RPMI8226 (cell line): ENCODE measurements at regions not wholly inside any gene's neighbourhood (a gene's known extent, or its start where the extent isn't known, plus 50 kb on each side); places are given as distances from the start of the nearest gene placed in this dataset.
"Not testable (repeated sequence)": the region's sequence is repeated elsewhere in the genome, so short reads cannot be mapped to it uniquely, and the experiment has no call there.

Experiments used
- DNase-seq: peaks from one replicate; pipeline ENCODE4 v3.0.0-alpha.2; 2015

- no peak for DNase-seq
Measured at GRCh38 chr6:74757813-74758212, 448.0 kb downstream of the COL12A1 start.

GRCh38 chr6:74756923-74757322, 448.9 kb downstream of the COL12A1 start:
- DNase-seq = no peak

- no peak for DNase-seq
Measured at GRCh38 chr6:74755778-74756177, 450.1 kb downstream of the COL12A1 start.

- DNase-seq = no peak
Measured at GRCh38 chr6:74755196-74755595, 450.7 kb downstream of the COL12A1 start.

- DNase-seq = no peak
Measured at GRCh38 chr6:74753883-74754600, 451.8 kb downstream of the COL12A1 start.

GRCh38 chr6:74752303-74752702, 453.6 kb downstream of the COL12A1 start:
- no peak for DNase-seq

- DNase-seq = no peak
Measured at GRCh38 chr6:74750826-74751225, 455.0 kb downstream of the COL12A1 start.

- no peak for DNase-seq
Measured at GRCh38 chr6:74749211-74750147, 456.4 kb downstream of the COL12A1 start.

GRCh38 chr6:74745670-74746069, 460.2 kb downstream of the COL12A1 start:
- no peak for DNase-seq

- no peak for DNase-seq
Measured at GRCh38 chr6:74742793-74743508, 462.9 kb downstream of the COL12A1 start.

- no peak for DNase-seq
Measured at GRCh38 chr6:74741646-74742045, 464.2 kb downstream of the COL12A1 start.

- DNase-seq = no peak
Measured at GRCh38 chr6:74735304-74735703, 470.5 kb downstream of the COL12A1 start.

GRCh38 chr6:74734901-74735300, 471.0 kb downstream of the COL12A1 start:
- no peak for DNase-seq

- no peak for DNase-seq
Measured at GRCh38 chr6:74733830-74734620, 471.8 kb downstream of the COL12A1 start.

GRCh38 chr6:74731931-74732330, 473.9 kb downstream of the COL12A1 start:
- DNase-seq = no peak

GRCh38 chr6:74731204-74731603, 474.6 kb downstream of the COL12A1 start:
- DNase-seq = no peak

GRCh38 chr6:74720923-74721322, 484.9 kb downstream of the COL12A1 start:
- DNase-seq = no peak

GRCh38 chr6:74717591-74717990, 488.3 kb downstream of the COL12A1 start:
- DNase-seq = no peak

GRCh38 chr6:74715355-74716085, 490.3 kb downstream of the COL12A1 start:
- DNase-seq = no peak

GRCh38 chr6:74713941-74714340, 491.9 kb downstream of the COL12A1 start:
- DNase-seq = no peak

GRCh38 chr6:74705451-74705850, 500.4 kb downstream of the COL12A1 start:
- no peak for DNase-seq

GRCh38 chr6:74704540-74704939, 501.3 kb downstream of the COL12A1 start:
- DNase-seq = not testable (repeated sequence)
